Neuronal stem cell (in vitro differentiated cells): ENCODE measurements at regions not wholly inside any gene's neighbourhood (a gene's known extent, or its start where the extent isn't known, plus 50 kb on each side); places are given as distances from the start of the nearest gene placed in this dataset.
A peak's percentile ranks its signal among the peaks of the same experiment; 100 is the strongest.
"Not testable (repeated sequence)": the region's sequence is repeated elsewhere in the genome, so short reads cannot be mapped to it uniquely, and the experiment has no call there.

Experiments used
- DNase-seq: peaks from one replicate; pipeline ENCODE4 v3.0.0-alpha.2; 2013; ENCODE audit warnings: low spot score
- H2AFZ ChIP-seq: one replicate; pipeline ENCODE4 v1.6.1; 2013; ENCODE audit warnings: mild to moderate bottlenecking, low read length, inconsistent platforms
- H2AK5ac ChIP-seq: 2 replicates; pipeline ENCODE4 v1.6.1; 2013; ENCODE audit warnings: low read depth, mild to moderate bottlenecking, inconsistent platforms, low read length, moderate library complexity, mixed read lengths
- H2BK120ac ChIP-seq: 2 replicates; pipeline ENCODE4 v1.6.1; 2013; ENCODE audit warnings: low read depth, mild to moderate bottlenecking, inconsistent platforms, low read length, moderate library complexity, mixed read lengths
- H2BK12ac ChIP-seq: one replicate; pipeline ENCODE4 v1.6.1; 2013; ENCODE audit warnings: low read length, inconsistent platforms
- H2BK15ac ChIP-seq: 2 replicates; pipeline ENCODE4 v1.6.1; 2013; ENCODE audit warnings: mild to moderate bottlenecking, low read length, inconsistent platforms, mixed read lengths
- H2BK5ac ChIP-seq: one replicate; pipeline ENCODE4 v1.6.1; 2013; ENCODE audit warnings: inconsistent platforms, mild to moderate bottlenecking, low read length, moderate library complexity
- H3K14ac ChIP-seq: one replicate; pipeline ENCODE4 v1.6.1; 2013; ENCODE audit warnings: low read length, inconsistent platforms
- H3K18ac ChIP-seq: 2 replicates; pipeline ENCODE4 v1.6.1; 2013; ENCODE audit warnings: low read length, inconsistent platforms
- H3K23ac ChIP-seq: 2 replicates; pipeline ENCODE4 v1.6.1; 2013; ENCODE audit warnings: low read depth, mild to moderate bottlenecking, mixed read lengths, low read length, inconsistent platforms; ENCODE audit not compliant: poor library complexity
- H3K27ac ChIP-seq: replicated peaks from 3 replicates; pipeline ENCODE4 v1.5.1; 2013; ENCODE audit warnings: low read length, inconsistent platforms
- H3K27me3 ChIP-seq, 3 experiments: 2 replicates each; pipeline ENCODE4 v1.6.1; 2013; ENCODE audit warnings: low read length in 3 of 3, mild to moderate bottlenecking in 2 of 3, inconsistent platforms in 1 of 3, low read depth in 1 of 3, mixed read lengths in 1 of 3, moderate library complexity in 1 of 3; ENCODE audit not compliant: control insufficient read depth in 3 of 3, insufficient read depth in 3 of 3
- H3K36me3 ChIP-seq, 2 donors: replicated peaks in 1 of 2; 2 replicates each; pipeline ENCODE4 v1.6.1; 2013; ENCODE audit warnings: low read length in 2 of 2; ENCODE audit not compliant: control insufficient read depth in 2 of 2, insufficient read depth in 2 of 2
- H3K4ac ChIP-seq: 2 replicates; pipeline ENCODE4 v1.6.1; 2013; ENCODE audit warnings: inconsistent platforms, mild to moderate bottlenecking, low read length, moderate library complexity
- H3K4me1 ChIP-seq, 2 donors: 1 replicate in 1 of 2; 2 replicates in 1 of 2; pipeline ENCODE4 v1.6.1; 2013; ENCODE audit warnings: low read length in 2 of 2, low read depth in 1 of 2; ENCODE audit not compliant: control insufficient read depth in 2 of 2, insufficient read depth in 1 of 2
- H3K4me2 ChIP-seq: one replicate; pipeline ENCODE4 v1.6.1; 2013; ENCODE audit warnings: mild to moderate bottlenecking, low read length, inconsistent platforms; ENCODE audit not compliant: insufficient read depth, poor library complexity, severe bottlenecking
- H3K4me3 ChIP-seq, 2 donors: 2 replicates each; pipeline ENCODE4 v1.5.1; 2013; ENCODE audit warnings: low read length in 2 of 2, mild to moderate bottlenecking in 2 of 2, inconsistent platforms in 1 of 2, moderate library complexity in 1 of 2
- H3K79me1 ChIP-seq: one replicate; pipeline ENCODE4 v1.6.1; 2013; ENCODE audit warnings: low read depth, mild to moderate bottlenecking, inconsistent platforms, low read length, moderate library complexity
- H3K9ac ChIP-seq: one replicate; pipeline ENCODE4 v1.6.1; 2013; ENCODE audit warnings: mild to moderate bottlenecking, low read depth, low read length, inconsistent platforms; ENCODE audit not compliant: poor library complexity
- H3K9me3 ChIP-seq, 2 donors: replicated peaks in 1 of 2; 2 replicates each; pipeline versions ENCODE3 to v1.6.1; 2013; ENCODE audit warnings: low read length in 2 of 2, mild to moderate bottlenecking in 2 of 2, inconsistent platforms in 1 of 2, low read depth in 1 of 2, mixed read lengths in 1 of 2, moderate library complexity in 1 of 2; ENCODE audit not compliant: control insufficient read depth in 2 of 2, insufficient read depth in 1 of 2
- H4K8ac ChIP-seq: one replicate; pipeline ENCODE4 v1.6.1; 2013; ENCODE audit warnings: low read depth, mild to moderate bottlenecking, inconsistent platforms, low read length, moderate library complexity
- H4K91ac ChIP-seq: one replicate; pipeline ENCODE4 v1.6.1; 2013; ENCODE audit warnings: low read length, low read depth, mild to moderate bottlenecking, inconsistent platforms; ENCODE audit not compliant: poor library complexity
- WGBS, 2 donors: extraction: QIAGEN DNeasy Blood & Tissue Kit; methylation state at CpG; one replicate each; pipeline ENCODE4 v1.1.7; 2013; ENCODE audit warnings: missing lambda C conversion rate in 2 of 2, mixed read lengths in 1 of 2; ENCODE audit not compliant: insufficient read length in 2 of 2, insufficient replicate concordance in 1 of 2; ENCODE audit errors: extremely low coverage in 2 of 2; 5-methylcytosine and 5-hydroxymethylcytosine counted together

DNA sequence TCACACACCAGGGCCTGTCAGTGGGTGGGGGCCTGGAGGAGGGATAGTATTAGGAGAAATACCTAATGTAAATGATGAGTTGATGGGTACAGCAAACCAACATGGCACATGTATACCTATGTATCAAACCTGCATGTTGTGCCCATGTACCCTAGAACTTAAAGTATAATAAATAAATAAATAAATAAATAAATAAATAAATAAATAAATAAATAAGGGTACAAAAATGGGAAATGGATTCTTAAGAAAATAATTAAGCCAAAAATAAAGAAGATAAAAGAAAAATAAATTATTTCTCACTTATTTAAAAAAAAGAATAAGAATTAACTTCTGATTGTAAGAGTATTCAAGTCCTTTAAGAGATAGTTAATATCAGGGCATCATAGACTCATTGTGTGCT, 117.3 kb upstream of the API5 start:
- not testable (repeated sequence) for H3K27me3 ChIP-seq, H3K4me2 ChIP-seq, H3K4me3 ChIP-seq, H3K36me3 ChIP-seq, H3K14ac ChIP-seq, H3K27ac ChIP-seq, H3K18ac ChIP-seq, H4K8ac ChIP-seq, H2BK5ac ChIP-seq, H4K91ac ChIP-seq, H3K4ac ChIP-seq, H2AK5ac ChIP-seq, DNase-seq, H2AFZ ChIP-seq, H3K4me1 ChIP-seq, H3K9ac ChIP-seq, H2BK120ac ChIP-seq, H2BK15ac ChIP-seq, H3K9me3 ChIP-seq, H3K79me1 ChIP-seq, H2BK12ac ChIP-seq, H3K23ac ChIP-seq

GRCh38 chr11:43197379-43197778, 114.4 kb upstream of the API5 start:
- no peaks in the 10 kb centered on the region for H3K4me1 ChIP-seq
- no peak overlapping the region for H3K14ac ChIP-seq
- no peak overlapping the region for H3K4me2 ChIP-seq
- no peak overlapping the region for H3K9ac ChIP-seq
- H3K9me3 ChIP-seq = no peaks in the 10 kb centered on the region
- no peak overlapping the region for H3K23ac ChIP-seq
- no peaks in the 10 kb centered on the region for H3K36me3 ChIP-seq
- no peak overlapping the region for H2BK12ac ChIP-seq
- no peak overlapping the region for H3K4ac ChIP-seq
- no peak overlapping the region for H2BK5ac ChIP-seq
- H4K8ac ChIP-seq = no peak overlapping the region
- no peak overlapping the region for H2AFZ ChIP-seq
- no peak overlapping the region for H2AK5ac ChIP-seq
- no peak for DNase-seq
- H2BK15ac ChIP-seq = no peak overlapping the region
- no peak overlapping the region for H3K27ac ChIP-seq
- H2BK120ac ChIP-seq = no peak overlapping the region
- WGBS, 2 donors = no CpG with 5 or more reads among the region's 1 CpG
- H3K18ac ChIP-seq = no peak overlapping the region
- H3K79me1 ChIP-seq = no peaks in the 10 kb centered on the region
- H3K4me3 ChIP-seq = no peak overlapping the region
- no peak overlapping the region for H4K91ac ChIP-seq
- no peaks in the 10 kb centered on the region for H3K27me3 ChIP-seq

- H3K23ac ChIP-seq = no peak overlapping the region
- no peak overlapping the region for H3K27ac ChIP-seq
- no peak overlapping the region for H2AK5ac ChIP-seq
- H3K4ac ChIP-seq = no peak overlapping the region
- H3K36me3 ChIP-seq = no peaks in the 10 kb centered on the region
- no peak overlapping the region for H3K4me3 ChIP-seq
- no peak overlapping the region for H4K8ac ChIP-seq
- H3K4me2 ChIP-seq = no peak overlapping the region
- H2BK15ac ChIP-seq = no peak overlapping the region
- no peak for DNase-seq
- H2AFZ ChIP-seq = no peak overlapping the region
- H3K27me3 ChIP-seq = no peaks in the 10 kb centered on the region
- no peak overlapping the region for H2BK120ac ChIP-seq
- no peaks in the 10 kb centered on the region for H3K79me1 ChIP-seq
- no peak overlapping the region for H3K14ac ChIP-seq
- H4K91ac ChIP-seq = no peak overlapping the region
- H2BK12ac ChIP-seq = no peak overlapping the region
- H3K9ac ChIP-seq = no peak overlapping the region
- no peak overlapping the region for H2BK5ac ChIP-seq
- no peaks in the 10 kb centered on the region for H3K4me1 ChIP-seq
- H3K9me3 ChIP-seq = no peaks in the 10 kb centered on the region
- no peak overlapping the region for H3K18ac ChIP-seq
- no CpG with 5 or more reads among the region's 1 CpG for WGBS, 2 donors
Measured at GRCh38 chr11:43200031-43200430, 111.8 kb upstream of the API5 start.

- WGBS, 2 donors = no CpG with 5 or more reads among the region's 10 CpGs
Measured at GRCh38 chr11:43212279-43212678, 99.5 kb upstream of the API5 start.

More at GRCh38 chr11:43212279-43212678, 99.5 kb upstream of the API5 start:
- H3K4me3 ChIP-seq = no peak overlapping the region
- H3K4ac ChIP-seq = no peak overlapping the region
- no peak overlapping the region for H4K91ac ChIP-seq
- no peaks in the 10 kb centered on the region for H3K4me1 ChIP-seq
- H3K27ac ChIP-seq = no peak overlapping the region
- no peak overlapping the region for H2AK5ac ChIP-seq
- H2BK5ac ChIP-seq = no peak overlapping the region
- H3K23ac ChIP-seq = no peak overlapping the region
- H2BK120ac ChIP-seq = no peak overlapping the region
- no peak overlapping the region for H3K9ac ChIP-seq
- no peak overlapping the region for H2BK15ac ChIP-seq
- H4K8ac ChIP-seq = no peak overlapping the region
- H3K79me1 ChIP-seq = no peaks in the 10 kb centered on the region
- no peak overlapping the region for H2BK12ac ChIP-seq
- H2AFZ ChIP-seq = peak overlapping the region; percentile 17
- H3K18ac ChIP-seq = no peak overlapping the region
- H3K4me2 ChIP-seq = no peak overlapping the region
- H3K36me3 ChIP-seq = no peaks in the 10 kb centered on the region
- no peaks in the 10 kb centered on the region for H3K27me3 ChIP-seq
- H3K14ac ChIP-seq = no peak overlapping the region
- DNase-seq = no peak
- no peaks in the 10 kb centered on the region for H3K9me3 ChIP-seq
